ENCODE measurements at regions not wholly inside any gene's neighbourhood (a gene's known extent, or its start where the extent isn't known, plus 50 kb on each side); places are given as distances from the start of the nearest gene placed in this dataset.
"Not testable (repeated sequence)": the region's sequence is repeated elsewhere in the genome, so short reads cannot be mapped to it uniquely, and the experiment has no call there.

DNA sequence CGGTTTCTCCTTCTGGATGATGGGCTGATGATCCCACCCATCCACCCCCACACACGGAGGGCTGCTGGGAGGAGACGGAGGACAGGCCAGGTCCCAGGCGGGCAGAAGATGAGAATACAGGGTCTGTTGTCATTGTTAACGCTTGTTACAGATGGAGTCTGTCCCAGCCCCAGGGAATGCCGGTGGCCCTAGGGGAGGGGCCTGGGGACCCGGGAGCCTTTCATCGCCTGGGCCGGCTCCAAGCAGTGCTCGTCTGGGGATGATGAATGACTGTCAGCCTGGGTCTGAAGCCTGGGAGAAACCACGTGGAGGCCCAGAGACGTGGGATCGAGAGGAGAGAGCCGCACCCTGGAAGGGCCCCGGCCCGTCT is 69.2 kb downstream of the UNCX start:
- Histone ChIP-seq H3K4me1 (ENCODE audit: low read depth, poor library complexity, severe bottlenecking) (no peaks in the 10 kb centered on the region), H3K4me2 (no peak overlapping the region), H2AFZ (ENCODE audit: low read depth) (no peak overlapping the region), H3K79me2 (ENCODE audit: insufficient read depth, low read depth) (no peaks in the 10 kb centered on the region), H3K27ac (no peak overlapping the region), H3K36me3 (ENCODE audit: insufficient read depth) (no peaks in the 10 kb centered on the region), H3K4me3 (IDR thresholded peaks at IDR 0.05; ENCODE audit: insufficient read depth, low read depth, low read length) (no peak overlapping the region), H3K27me3 (ENCODE audit: insufficient read depth, low read depth) (peaks cover 74% of the 10 kb centered on the region), H3K9ac (no peak overlapping the region), H4K20me1 (ENCODE audit: insufficient read depth) (no peaks in the 10 kb centered on the region)
- TF ChIP-seq, protein P1, sequence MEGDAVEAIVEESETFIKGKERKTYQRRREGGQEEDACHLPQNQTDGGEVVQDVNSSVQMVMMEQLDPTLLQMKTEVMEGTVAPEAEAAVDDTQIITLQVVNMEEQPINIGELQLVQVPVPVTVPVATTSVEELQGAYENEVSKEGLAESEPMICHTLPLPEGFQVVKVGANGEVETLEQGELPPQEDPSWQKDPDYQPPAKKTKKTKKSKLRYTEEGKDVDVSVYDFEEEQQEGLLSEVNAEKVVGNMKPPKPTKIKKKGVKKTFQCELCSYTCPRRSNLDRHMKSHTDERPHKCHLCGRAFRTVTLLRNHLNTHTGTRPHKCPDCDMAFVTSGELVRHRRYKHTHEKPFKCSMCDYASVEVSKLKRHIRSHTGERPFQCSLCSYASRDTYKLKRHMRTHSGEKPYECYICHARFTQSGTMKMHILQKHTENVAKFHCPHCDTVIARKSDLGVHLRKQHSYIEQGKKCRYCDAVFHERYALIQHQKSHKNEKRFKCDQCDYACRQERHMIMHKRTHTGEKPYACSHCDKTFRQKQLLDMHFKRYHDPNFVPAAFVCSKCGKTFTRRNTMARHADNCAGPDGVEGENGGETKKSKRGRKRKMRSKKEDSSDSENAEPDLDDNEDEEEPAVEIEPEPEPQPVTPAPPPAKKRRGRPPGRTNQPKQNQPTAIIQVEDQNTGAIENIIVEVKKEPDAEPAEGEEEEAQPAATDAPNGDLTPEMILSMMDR (conservative IDR thresholded peaks at IDR 0.05; ENCODE audit: low read depth, low read length): no peak

DNA sequence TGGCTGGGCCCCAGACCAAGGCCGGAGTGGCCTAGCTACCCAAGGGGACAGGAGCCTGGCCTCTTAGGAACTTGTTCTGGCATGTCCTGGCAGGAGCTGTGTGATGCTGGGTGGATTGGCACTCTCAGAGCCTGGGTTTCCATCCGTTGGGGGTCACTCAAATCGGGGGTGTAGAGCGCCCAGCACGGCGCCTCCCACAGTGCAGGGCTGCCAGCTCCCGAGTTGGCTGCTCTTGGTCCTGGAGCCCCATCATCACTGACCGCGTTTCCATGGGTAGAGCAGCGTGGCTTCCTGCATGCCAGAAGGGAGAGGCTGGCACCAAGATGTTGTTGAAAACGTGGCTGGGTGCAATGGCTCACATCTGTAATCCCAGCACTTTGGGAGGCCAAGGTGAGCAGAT is 70.3 kb downstream of the UNCX start:
- Histone ChIP-seq H3K4me1 (ENCODE audit: low read depth, poor library complexity, severe bottlenecking) (no peaks in the 10 kb centered on the region), H3K4me3 (IDR thresholded peaks at IDR 0.05; ENCODE audit: insufficient read depth, low read depth, low read length) (no peak overlapping the region), H3K36me3 (ENCODE audit: insufficient read depth) (no peaks in the 10 kb centered on the region), H3K27me3 (ENCODE audit: insufficient read depth, low read depth) (peaks cover 77% of the 10 kb centered on the region), H2AFZ (ENCODE audit: low read depth) (no peak overlapping the region), H4K20me1 (ENCODE audit: insufficient read depth) (no peaks in the 10 kb centered on the region), H3K4me2 (no peak overlapping the region), H3K27ac (no peak overlapping the region), H3K9ac (no peak overlapping the region), H3K79me2 (ENCODE audit: insufficient read depth, low read depth) (no peaks in the 10 kb centered on the region)
- TF ChIP-seq, protein P1 (conservative IDR thresholded peaks at IDR 0.05; ENCODE audit: low read depth, low read length): no peak

DNA sequence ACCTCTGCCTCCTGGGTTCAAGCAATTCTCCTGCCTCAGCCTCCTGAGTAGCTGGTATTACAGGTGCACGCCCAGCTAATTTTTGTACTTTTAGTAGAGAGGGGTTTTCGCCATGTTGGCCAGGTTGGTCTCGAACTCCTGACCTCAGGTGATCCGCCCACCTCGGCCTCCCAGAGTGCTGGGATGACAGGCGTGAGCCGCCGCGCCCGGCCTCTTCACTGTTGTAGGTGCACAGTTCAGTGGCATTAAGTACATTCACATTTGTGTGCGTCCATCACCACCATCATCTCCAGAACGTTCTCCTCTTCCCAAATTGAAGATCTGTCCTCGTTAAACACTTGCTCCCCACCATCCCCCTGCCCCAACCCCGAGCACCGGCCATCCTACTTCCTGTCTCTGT is 71.3 kb downstream of the UNCX start:
- H2AFZ ChIP-seq (ENCODE audit: low read depth); H3K9ac ChIP-seq; H3K27ac ChIP-seq; H3K4me1 ChIP-seq (ENCODE audit: low read depth, poor library complexity, severe bottlenecking); H3K4me3 ChIP-seq (IDR thresholded peaks at IDR 0.05; ENCODE audit: insufficient read depth, low read depth, low read length); H3K4me2 ChIP-seq; H4K20me1 ChIP-seq (ENCODE audit: insufficient read depth); H3K79me2 ChIP-seq (ENCODE audit: insufficient read depth, low read depth); H3K36me3 ChIP-seq (ENCODE audit: insufficient read depth): not testable (repeated sequence)
- H3K27me3 ChIP-seq (ENCODE audit: insufficient read depth, low read depth): peaks cover 79% of the 10 kb centered on the region

DNA sequence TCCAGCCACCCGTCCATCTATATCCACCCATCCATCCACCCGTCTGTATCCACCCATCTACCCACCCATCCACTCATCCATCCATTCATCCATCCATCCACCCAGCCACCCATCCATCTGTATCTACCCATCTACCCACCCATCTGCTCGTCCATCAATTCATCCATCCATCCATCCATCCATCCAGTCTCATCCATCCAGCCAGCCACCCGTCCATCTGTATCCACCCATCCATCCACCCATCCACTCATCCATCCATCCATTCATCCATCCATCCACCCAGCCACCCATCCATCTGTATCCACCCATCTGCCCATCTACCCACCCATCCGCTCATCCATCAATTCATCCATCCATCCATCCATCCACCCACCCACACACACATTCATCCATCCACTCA is 73.2 kb downstream of the UNCX start:
- Histone ChIP-seq H3K27ac (no peak overlapping the region), H3K27me3 (ENCODE audit: insufficient read depth, low read depth) (peaks cover 76% of the 10 kb centered on the region), H3K36me3 (ENCODE audit: insufficient read depth) (no peaks in the 10 kb centered on the region), H3K4me1 (ENCODE audit: low read depth, poor library complexity, severe bottlenecking) (no peaks in the 10 kb centered on the region), H3K4me2 (no peak overlapping the region), H3K4me3 (IDR thresholded peaks at IDR 0.05; ENCODE audit: insufficient read depth, low read depth, low read length) (no peak overlapping the region), H3K9ac (no peak overlapping the region), H3K79me2 (ENCODE audit: insufficient read depth, low read depth) (no peaks in the 10 kb centered on the region), H4K20me1 (ENCODE audit: insufficient read depth) (no peaks in the 10 kb centered on the region), H2AFZ (ENCODE audit: low read depth) (no peak overlapping the region)
- TF ChIP-seq, protein P1 (conservative IDR thresholded peaks at IDR 0.05; ENCODE audit: low read depth, low read length): no peak

DNA sequence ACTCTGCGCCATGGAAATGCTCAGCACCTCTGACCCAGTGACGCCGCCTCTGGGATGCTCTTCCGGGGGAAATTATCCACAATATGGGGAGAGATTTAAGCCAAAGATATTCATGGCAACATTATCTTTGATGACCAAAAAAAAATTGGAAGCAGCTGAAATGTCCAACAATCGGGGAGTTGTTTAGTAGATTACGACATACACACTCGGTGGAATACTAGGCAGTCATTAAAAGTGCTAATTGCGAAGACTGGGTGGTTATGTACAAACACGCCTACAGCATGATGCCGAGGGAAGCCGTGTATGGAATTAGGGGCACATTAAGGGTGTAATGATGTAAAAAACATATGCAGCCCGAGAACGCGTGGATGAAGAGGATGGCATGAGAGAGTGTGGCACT is 75.2 kb downstream of the UNCX start:
- Histone ChIP-seq H3K4me3 (IDR thresholded peaks at IDR 0.05; ENCODE audit: insufficient read depth, low read depth, low read length) (no peak overlapping the region), H3K4me1 (ENCODE audit: low read depth, poor library complexity, severe bottlenecking) (no peaks in the 10 kb centered on the region), H2AFZ (ENCODE audit: low read depth) (no peak overlapping the region), H3K79me2 (ENCODE audit: insufficient read depth, low read depth) (no peaks in the 10 kb centered on the region), H3K36me3 (ENCODE audit: insufficient read depth) (no peaks in the 10 kb centered on the region), H3K9ac (no peak overlapping the region), H3K27me3 (ENCODE audit: insufficient read depth, low read depth) (peaks cover 74% of the 10 kb centered on the region), H3K4me2 (no peak overlapping the region), H3K27ac (no peak overlapping the region), H4K20me1 (ENCODE audit: insufficient read depth) (no peaks in the 10 kb centered on the region)
- TF ChIP-seq, protein P1 (conservative IDR thresholded peaks at IDR 0.05; ENCODE audit: low read depth, low read length): no peak
